ENCODE measurements at regions not wholly inside any gene's neighbourhood (a gene's known extent, or its start where the extent isn't known, plus 50 kb on each side); places are given as distances from the start of the nearest gene placed in this dataset.

- TF ChIP-seq REST (IDR thresholded peaks at IDR 0.05; ENCODE audit: insufficient read depth in 1 of 2, low read depth in 2 of 2, low read length in 1 of 2): no peak
- TF ChIP-seq POLR2AphosphoS5 (IDR thresholded peaks at IDR 0.05; ENCODE audit: low read depth, low read length): no peak
- no peak for TF ChIP-seq TCF7L2 (IDR thresholded peaks at IDR 0.05; ENCODE audit: low read depth, low read length)
- TF ChIP-seq CTCF (IDR thresholded peaks at IDR 0.05): no peak
- TF ChIP-seq SIN3A (IDR thresholded peaks at IDR 0.05; ENCODE audit: borderline replicate concordance, insufficient read depth, low read depth, low read length): no peak
- Histone ChIP-seq H3K9me3 (ENCODE audit: control insufficient read depth, insufficient read depth, low read depth, low read length) (no peaks in the 10 kb centered on the region), H3K4me1 (ENCODE audit: control insufficient read depth, insufficient read depth, low read length) (no peaks in the 10 kb centered on the region), H3K27ac (ENCODE audit: low read length) (no peak overlapping the region), H3K27me3 (ENCODE audit: control insufficient read depth, insufficient read depth, low read length) (no peaks in the 10 kb centered on the region), H3K4me3 (ENCODE audit: low read depth in 2 of 2, low read length in 2 of 2) (no peak overlapping the region), H3K36me3 (ENCODE audit: control insufficient read depth, insufficient read depth, low read length) (no peaks in the 10 kb centered on the region)
- in situ Hi-C loops (cut with HindIII; ENCODE audit: low pct_unique_long_range_greater_than_20kb, low sequenced_read_pairs): no loop called here
- BruUV-seq (replicated peaks): no TSS peak
- intact Hi-C loops (cut with micrococcal nuclease; ENCODE audit: unreplicated experiment): no loop called here
- POLR2A ChIA-PET: no interaction called here
- DNase-seq (ENCODE audit: low read depth, low spot score): no peak
- CTCF ChIA-PET: no interaction called here
- ATAC-seq: no peak
Observed at GRCh38 chr5:126046846-126047571, 376.2 kb upstream of the GRAMD2B start.

GRCh38 chr5:126052120-126052519 is 371.1 kb upstream of the GRAMD2B start:
- Histone ChIP-seq H3K9me3 (ENCODE audit: control insufficient read depth, insufficient read depth, low read depth, low read length) (no peaks in the 10 kb centered on the region), H3K27me3 (ENCODE audit: control insufficient read depth, insufficient read depth, low read length) (no peaks in the 10 kb centered on the region), H3K4me3 (ENCODE audit: low read depth in 2 of 2, low read length in 2 of 2) (no peak overlapping the region), H3K27ac (ENCODE audit: low read length) (no peak overlapping the region), H3K36me3 (ENCODE audit: control insufficient read depth, insufficient read depth, low read length) (no peaks in the 10 kb centered on the region), H3K4me1 (ENCODE audit: control insufficient read depth, insufficient read depth, low read length) (no peaks in the 10 kb centered on the region; the same call in 1 of the 2 replicates)
- ChIA-PET CTCF (no interaction called here), POLR2A (no interaction called here)
- TF ChIP-seq POLR2AphosphoS5 (IDR thresholded peaks at IDR 0.05; ENCODE audit: low read depth, low read length) (no peak), TCF7L2 (IDR thresholded peaks at IDR 0.05; ENCODE audit: low read depth, low read length) (no peak), SIN3A (IDR thresholded peaks at IDR 0.05; ENCODE audit: borderline replicate concordance, insufficient read depth, low read depth, low read length) (no peak), CTCF (IDR thresholded peaks at IDR 0.05) (no peak), REST (IDR thresholded peaks at IDR 0.05; ENCODE audit: insufficient read depth in 1 of 2, low read depth in 2 of 2, low read length in 1 of 2) (no peak)
- intact Hi-C loops (cut with micrococcal nuclease; ENCODE audit: unreplicated experiment): no loop called here
- in situ Hi-C loops (cut with HindIII; ENCODE audit: low pct_unique_long_range_greater_than_20kb, low sequenced_read_pairs): no loop called here
- no peak for DNase-seq (ENCODE audit: low read depth, low spot score)
- no peak for ATAC-seq
- no TSS peak for BruUV-seq (replicated peaks)
